A673 (cell line): ENCODE measurements at regions not wholly inside any gene's neighbourhood (a gene's known extent, or its start where the extent isn't known, plus 50 kb on each side); places are given as distances from the start of the nearest gene placed in this dataset.

Experiments
- BruUV-seq: library from RNA; stranded (reverse); fragments of 400-500 nt; replicated peaks from 2 replicates; lab custom pipeline; 2021; lab: Mats Ljungman, UMichigan
- CTCF ChIA-PET: fragments of 300-600 bp; sonication (Branson Sonifier 250); formaldehyde crosslinking; loops from one replicate; lab custom pipeline; 2022; ENCODE audit warnings: antibody characterized with exemption; lab: Charles Lee
- POLR2A ChIA-PET: fragments of 300-600 bp; sonication (Branson Sonifier 250); formaldehyde crosslinking; loops from one replicate; lab custom pipeline; 2022; ENCODE audit warnings: antibody characterized with exemption; ENCODE audit not compliant: low non-redundant PET; lab: Charles Lee
- DNase-seq: peaks from one replicate; pipeline ENCODE4 v3.0.0-alpha.2; 2015; ENCODE audit warnings: low spot score
- H3K27ac ChIP-seq: fragments of 200-600 bp; sonication (generic); 2 replicates; pipeline ENCODE4 v1.5.1; 2016; ENCODE audit warnings: mixed run types, low read depth, mild to moderate bottlenecking, mixed read lengths, antibody characterized with exemption, low read length; ENCODE audit not compliant: poor library complexity, severe bottlenecking
- H3K27me3 ChIP-seq: fragments of 200-600 bp; sonication (generic); replicated peaks from 2 replicates; pipeline ENCODE4 v1.6.1; 2017; ENCODE audit warnings: mixed run types, low read depth, mild to moderate bottlenecking, mixed read lengths, antibody characterized with exemption, low read length; ENCODE audit not compliant: insufficient read depth, poor library complexity
- H3K36me3 ChIP-seq: fragments of 200-600 bp; sonication (generic); 2 replicates; pipeline ENCODE4 v1.6.1; 2016; ENCODE audit warnings: mixed run types, mild to moderate bottlenecking, mixed read lengths, antibody characterized with exemption, low read length; ENCODE audit not compliant: insufficient read depth, poor library complexity, severe bottlenecking
- H3K4me1 ChIP-seq: fragments of 200-600 bp; sonication (generic); 2 replicates; pipeline ENCODE4 v1.6.1; 2017; ENCODE audit warnings: mixed run types, mild to moderate bottlenecking, mixed read lengths, antibody characterized with exemption, low read length; ENCODE audit not compliant: insufficient read depth, poor library complexity, severe bottlenecking
- H3K4me3 ChIP-seq: fragments of 200-600 bp; sonication (generic); 2 replicates; pipeline ENCODE4 v1.5.1; 2016; ENCODE audit warnings: low read depth, mixed run types, mild to moderate bottlenecking, mixed read lengths, low read length; ENCODE audit not compliant: poor library complexity, severe bottlenecking
- H3K9me3 ChIP-seq: fragments of 200-600 bp; sonication (generic); 2 replicates; pipeline ENCODE4 v1.6.1; 2016; ENCODE audit warnings: mixed run types, low read depth, mild to moderate bottlenecking, mixed read lengths, antibody characterized with exemption, low read length; ENCODE audit not compliant: poor library complexity, severe bottlenecking
- CTCF ChIP-seq: fragments of 300-800, 200-600 bp; sonication (generic); conservative IDR thresholded peaks from 2 replicates; pipeline ENCODE4 v1.5.1; 2017; ENCODE audit warnings: low read depth, mild to moderate bottlenecking, antibody characterized with exemption, low read length, moderate library complexity, mixed read lengths
- EZH2 ChIP-seq: fragments of 200-600 bp; sonication (generic); IDR thresholded peaks from 2 replicates; pipeline ENCODE4 v1.6.1; 2017; ENCODE audit warnings: borderline replicate concordance, low read depth, mild to moderate bottlenecking, mixed read lengths, antibody characterized with exemption, low read length; ENCODE audit not compliant: poor library complexity, severe bottlenecking
- intact Hi-C: fragments of 100-400 bp; cut with micrococcal nuclease; formaldehyde crosslinking; loops from one replicate; pipeline ENCODE4 v1.10.0; 2022; ENCODE audit not compliant: unreplicated experiment

DNA sequence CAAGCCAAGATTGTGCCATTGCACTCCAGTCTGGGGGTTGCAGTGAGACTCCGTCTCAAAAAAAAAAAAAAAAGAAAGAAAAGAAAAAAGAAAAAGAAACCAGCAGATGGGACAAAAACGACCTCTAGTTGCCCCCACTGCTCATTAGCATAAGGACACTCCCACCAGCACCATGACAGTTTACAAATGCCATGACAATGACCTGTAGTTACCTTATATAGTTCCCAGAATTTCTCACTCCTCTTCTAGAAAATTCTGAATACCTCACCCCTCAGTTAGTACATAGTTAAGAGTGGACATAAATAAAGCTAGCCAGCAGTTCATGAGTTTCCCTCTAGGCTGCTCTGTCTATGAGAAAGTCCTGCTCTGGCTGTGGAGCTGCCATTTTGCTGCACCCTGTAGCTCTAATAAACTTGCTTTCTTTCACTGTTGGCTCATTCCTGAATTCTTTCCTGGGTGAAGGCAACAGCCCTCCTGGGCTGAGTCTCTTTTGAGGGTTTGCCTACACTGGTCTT is 276.8 kb upstream of the AKR1E2 start:
- DNase-seq = no peak
- TF ChIP-seq CTCF (no peak), EZH2 (no peak)
- H3K36me3 ChIP-seq = no peaks in the 10 kb centered on the region
- no peak overlapping the region for H3K27ac ChIP-seq
- no peaks in the 10 kb centered on the region for H3K9me3 ChIP-seq
- H3K4me1 ChIP-seq = no peaks in the 10 kb centered on the region
- ChIA-PET POLR2A (no interaction called here), CTCF (no interaction called here)
- H3K4me3 ChIP-seq = no peak overlapping the region
- intact Hi-C loops = no loop called here
- no TSS peak for BruUV-seq
- peaks cover 69% of the 10 kb centered on the region for H3K27me3 ChIP-seq

DNA sequence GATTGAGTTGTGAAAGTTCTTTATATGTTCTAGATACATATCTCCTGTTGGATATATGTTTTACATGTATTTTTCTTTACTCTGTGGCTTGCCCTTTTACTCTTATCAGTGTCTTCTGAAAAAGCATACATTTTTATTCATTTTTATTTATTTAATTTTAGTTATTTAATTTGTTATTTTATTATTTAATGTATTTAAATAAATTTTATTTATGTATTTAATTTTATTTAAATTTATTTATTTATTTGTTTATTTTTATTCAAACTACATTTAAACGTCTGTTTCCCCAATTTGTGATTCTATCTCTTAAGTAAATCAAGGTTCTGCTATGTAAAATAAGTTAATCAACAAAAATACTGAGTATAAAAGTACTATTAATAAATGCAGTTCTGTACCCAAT is 279.1 kb upstream of the AKR1E2 start:
- BruUV-seq = no TSS peak

DNA sequence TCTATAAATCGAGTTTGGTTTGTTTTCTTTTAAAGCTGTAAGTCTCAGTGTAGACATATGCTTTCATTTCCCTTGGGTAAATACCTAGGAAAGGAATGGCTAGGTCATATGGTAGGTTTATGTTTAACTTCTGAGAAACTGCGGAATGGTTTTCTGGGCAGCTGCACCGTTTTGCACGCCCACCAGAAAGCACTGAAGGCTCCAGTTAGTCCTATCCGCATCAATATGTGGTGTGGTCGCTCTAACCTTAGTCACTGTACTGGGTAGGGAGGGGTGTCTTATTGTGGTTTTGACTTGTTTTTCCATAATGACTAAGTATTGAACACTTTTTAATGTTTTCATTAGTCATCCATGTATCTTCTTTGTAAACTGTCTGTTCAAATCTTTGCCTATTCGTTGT is 279.5 kb upstream of the AKR1E2 start:
- no peak for TF ChIP-seq CTCF
- no peak for TF ChIP-seq EZH2
- H3K9me3 ChIP-seq = no peaks in the 10 kb centered on the region
- no peak for DNase-seq
- no peaks in the 10 kb centered on the region for H3K4me1 ChIP-seq
- ChIA-PET CTCF (no interaction called here), POLR2A (no interaction called here)
- H3K36me3 ChIP-seq = no peaks in the 10 kb centered on the region
- BruUV-seq = no TSS peak
- no peak overlapping the region for H3K27ac ChIP-seq
- intact Hi-C loops = no loop called here
- peaks cover 64% of the 10 kb centered on the region for H3K27me3 ChIP-seq
- H3K4me3 ChIP-seq = no peak overlapping the region

More for the DNA sequence above, 279.1 kb upstream of the AKR1E2 start:
- no peaks in the 10 kb centered on the region for H3K36me3 ChIP-seq
- ChIA-PET POLR2A (no interaction called here), CTCF (no interaction called here)
- H3K27me3 ChIP-seq = peaks cover 65% of the 10 kb centered on the region
- no peak for DNase-seq
- TF ChIP-seq EZH2 = no peak
- TF ChIP-seq CTCF = no peak
- no peak overlapping the region for H3K27ac ChIP-seq
- intact Hi-C loops = no loop called here
- no peaks in the 10 kb centered on the region for H3K4me1 ChIP-seq
- no peaks in the 10 kb centered on the region for H3K9me3 ChIP-seq
- H3K4me3 ChIP-seq = no peak overlapping the region
